Activated CD8-positive, alpha-beta T cell treated with anti-CD3 and anti-CD28 coated beads for 36 hours (primary cell): ENCODE measurements at regions not wholly inside any gene's neighbourhood (a gene's known extent, or its start where the extent isn't known, plus 50 kb on each side); places are given as distances from the start of the nearest gene placed in this dataset.

ENCODE experiments used
- ATAC-seq: fragments of 200-7000 bp; cut with Tn5 transposase; one replicate; pipeline ENCODE4 v1.10.0; 2021; ENCODE audit warnings: mild to moderate bottlenecking, moderate library complexity
- CTCF ChIA-PET: fragments of 350-600 bp; sonication (Branson Sonifier 250); formaldehyde crosslinking; loops from one replicate; lab custom pipeline; 2021; ENCODE audit warnings: antibody characterized with exemption; lab: Charles Lee
- POLR2A ChIA-PET: fragments of 350-600 bp; sonication (Branson Sonifier 250); formaldehyde crosslinking; loops from one replicate; lab custom pipeline; 2021; ENCODE audit warnings: antibody characterized with exemption; lab: Charles Lee
- DNase-seq: peaks from one replicate; pipeline ENCODE4 v3.0.0-alpha.2; 2020
- H3K27ac Mint-ChIP-seq: one replicate; pipeline ENCODE4 v1.8.0; 2021; ENCODE audit warnings: mild to moderate bottlenecking, mixed read lengths
- H3K27me3 Mint-ChIP-seq: one replicate; pipeline ENCODE4 v1.8.0; 2021; ENCODE audit warnings: mixed read lengths
- H3K36me3 Mint-ChIP-seq: one replicate; pipeline ENCODE4 v1.8.0; 2021; ENCODE audit warnings: low read depth, mixed read lengths
- H3K4me1 Mint-ChIP-seq: one replicate; pipeline ENCODE4 v1.8.0; 2021; ENCODE audit warnings: low read depth, mixed read lengths
- H3K4me3 Mint-ChIP-seq: one replicate; pipeline ENCODE4 v1.8.0; 2021; ENCODE audit warnings: mild to moderate bottlenecking, moderate library complexity, mixed read lengths
- H3K9me3 Mint-ChIP-seq: one replicate; pipeline ENCODE4 v1.8.0; 2021; ENCODE audit warnings: mixed read lengths
- intact Hi-C: fragments of 100-400 bp; cut with micrococcal nuclease; formaldehyde crosslinking; loops from one replicate; pipeline ENCODE4 v1.10.0; 2022
- TF ChIP-seq, protein P1 (sequence below): fragments of 200-600 bp; IDR thresholded peaks from one replicate; pipeline ENCODE4 v1.8.0; 2022; ENCODE audit warnings: antibody characterized with exemption, mild to moderate bottlenecking

GRCh38 chr3:76985645-76986044 lies 54.3 kb upstream of the ROBO2 start:
- no peak overlapping the region for H3K4me3 Mint-ChIP-seq
- POLR2A ChIA-PET: no interaction called here
- no peaks in the 10 kb centered on the region for H3K27me3 Mint-ChIP-seq

DNA sequence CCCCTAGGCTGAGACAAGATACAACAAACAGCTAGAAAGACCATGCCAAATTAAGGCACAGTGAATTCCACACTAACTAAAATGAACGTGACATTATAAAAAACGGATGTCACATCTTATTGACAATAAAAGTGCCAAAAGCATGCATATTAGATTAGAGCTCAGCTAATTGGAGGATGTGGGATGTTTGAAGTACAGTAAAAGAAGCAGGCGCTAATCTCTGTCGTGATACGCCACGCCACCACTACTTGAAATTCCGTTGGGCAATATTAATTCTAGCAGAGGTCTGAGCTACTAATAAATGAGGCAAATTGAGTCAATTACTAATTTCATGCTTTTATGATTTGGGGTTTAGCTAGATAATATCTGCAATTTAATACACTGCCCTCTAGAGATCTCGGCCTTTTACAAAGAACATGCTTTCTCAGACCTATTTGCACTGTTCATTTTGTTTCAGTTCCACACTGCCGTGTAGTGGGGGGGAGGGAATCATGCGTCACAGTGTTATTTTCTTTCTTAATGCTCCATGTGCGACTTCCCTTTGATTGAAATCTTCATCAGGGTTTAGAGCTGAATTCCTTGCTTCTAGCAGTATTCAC lies 52.9 kb upstream of the ROBO2 start:
- Mint-ChIP-seq H3K4me3 (no peak overlapping the region), H3K27ac (no peak overlapping the region), H3K27me3 (no peaks in the 10 kb centered on the region), H3K4me1 (no peaks in the 10 kb centered on the region), H3K36me3 (no peaks in the 10 kb centered on the region), H3K9me3 (peaks cover 3% of the 10 kb centered on the region)
- ChIA-PET CTCF (no interaction called here), POLR2A (no interaction called here)
- intact Hi-C loops: no loop called here
- TF ChIP-seq, protein P1, sequence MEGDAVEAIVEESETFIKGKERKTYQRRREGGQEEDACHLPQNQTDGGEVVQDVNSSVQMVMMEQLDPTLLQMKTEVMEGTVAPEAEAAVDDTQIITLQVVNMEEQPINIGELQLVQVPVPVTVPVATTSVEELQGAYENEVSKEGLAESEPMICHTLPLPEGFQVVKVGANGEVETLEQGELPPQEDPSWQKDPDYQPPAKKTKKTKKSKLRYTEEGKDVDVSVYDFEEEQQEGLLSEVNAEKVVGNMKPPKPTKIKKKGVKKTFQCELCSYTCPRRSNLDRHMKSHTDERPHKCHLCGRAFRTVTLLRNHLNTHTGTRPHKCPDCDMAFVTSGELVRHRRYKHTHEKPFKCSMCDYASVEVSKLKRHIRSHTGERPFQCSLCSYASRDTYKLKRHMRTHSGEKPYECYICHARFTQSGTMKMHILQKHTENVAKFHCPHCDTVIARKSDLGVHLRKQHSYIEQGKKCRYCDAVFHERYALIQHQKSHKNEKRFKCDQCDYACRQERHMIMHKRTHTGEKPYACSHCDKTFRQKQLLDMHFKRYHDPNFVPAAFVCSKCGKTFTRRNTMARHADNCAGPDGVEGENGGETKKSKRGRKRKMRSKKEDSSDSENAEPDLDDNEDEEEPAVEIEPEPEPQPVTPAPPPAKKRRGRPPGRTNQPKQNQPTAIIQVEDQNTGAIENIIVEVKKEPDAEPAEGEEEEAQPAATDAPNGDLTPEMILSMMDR: no peak
- ATAC-seq: no peak
- no peak for DNase-seq

More at GRCh38 chr3:76985645-76986044, 54.3 kb upstream of the ROBO2 start:
- Mint-ChIP-seq H3K9me3 (peaks cover 3% of the 10 kb centered on the region), H3K36me3 (no peaks in the 10 kb centered on the region), H3K4me1 (no peaks in the 10 kb centered on the region), H3K27ac (no peak overlapping the region)
- ATAC-seq (no peak), DNase-seq (no peak)
- intact Hi-C loops: no loop called here
- TF ChIP-seq, protein P1: no peak
- CTCF ChIA-PET: no interaction called here
